ENCODE measurements at regions not wholly inside any gene's neighbourhood (a gene's known extent, or its start where the extent isn't known, plus 50 kb on each side); places are given as distances from the start of the nearest gene placed in this dataset.

- H3K4me1 ChIP-seq, result no peaks in the 10 kb centered on the region
- no peak for DNase-seq
- intact Hi-C loops (cut with DNase I; ENCODE audit: low total_unique reads), result no loop called here
- no peaks in the 10 kb centered on the region for H3K9me3 ChIP-seq
- H3K4me3 ChIP-seq, result no peak overlapping the region
- no peak overlapping the region for H3K27ac ChIP-seq
- no peaks in the 10 kb centered on the region for H3K36me3 ChIP-seq
- H3K27me3 ChIP-seq, result no peaks in the 10 kb centered on the region
- no peak for TF ChIP-seq CTCF (IDR thresholded peaks at IDR 0.05)
Observed at GRCh38 chr12:92519284-92519683, 183.5 kb upstream of the PLEKHG7 start.

- Histone ChIP-seq H3K36me3 (no peaks in the 10 kb centered on the region), H3K27ac (no peak overlapping the region), H3K27me3 (no peaks in the 10 kb centered on the region), H3K9me3 (no peaks in the 10 kb centered on the region), H3K4me3 (no peak overlapping the region), H3K4me1 (no peaks in the 10 kb centered on the region)
- intact Hi-C loops (cut with DNase I; ENCODE audit: low total_unique reads), result no loop called here
- no peak for DNase-seq
- no peak for TF ChIP-seq CTCF (IDR thresholded peaks at IDR 0.05)
Observed at GRCh38 chr12:92518071-92518470, 184.7 kb upstream of the PLEKHG7 start.

- DNase-seq, result no peak
- Histone ChIP-seq H3K27me3 (no peaks in the 10 kb centered on the region), H3K4me1 (peaks cover 0 to 9% (median 2%) of the 10 kb centered on the region in 4 donors), H3K36me3 (no peaks in the 10 kb centered on the region), H3K4me3 (no peak overlapping the region), H3K27ac (no peak overlapping the region), H3K9me3 (no peaks in the 10 kb centered on the region)
- intact Hi-C loops (cut with DNase I; ENCODE audit: low total_unique reads), result no loop called here
- no peak for TF ChIP-seq CTCF (IDR thresholded peaks at IDR 0.05)
Observed at GRCh38 chr12:92516277-92516600, 186.6 kb upstream of the PLEKHG7 start.

GRCh38 chr12:92513231-92513730 is 189.5 kb upstream of the PLEKHG7 start:
- Histone ChIP-seq H3K27ac (no peak overlapping the region), H3K36me3 (no peaks in the 10 kb centered on the region), H3K4me3 (no peak overlapping the region), H3K9me3 (no peaks in the 10 kb centered on the region), H3K27me3 (no peaks in the 10 kb centered on the region), H3K4me1 (peaks cover 0 to 13% (median 2%) of the 10 kb centered on the region in 4 donors)
- DNase-seq, result no peak
- intact Hi-C loops (cut with DNase I; ENCODE audit: low total_unique reads), result no loop called here
- TF ChIP-seq CTCF (IDR thresholded peaks at IDR 0.05), result no peak

- peaks cover 0 to 17% (median 3%) of the 10 kb centered on the region in 4 donors for H3K4me1 ChIP-seq
- no peaks in the 10 kb centered on the region for H3K36me3 ChIP-seq
- H3K4me3 ChIP-seq, result no peak overlapping the region
- intact Hi-C loops (cut with DNase I; ENCODE audit: low total_unique reads), result no loop called here
- no peaks in the 10 kb centered on the region for H3K9me3 ChIP-seq
- no peak for TF ChIP-seq CTCF (IDR thresholded peaks at IDR 0.05)
- H3K27me3 ChIP-seq, result no peaks in the 10 kb centered on the region
- no peak for DNase-seq
- peak overlapping the region in 1 of 2 donors; percentile 18 for H3K27ac ChIP-seq
Observed at GRCh38 chr12:92511786-92512185, 191.0 kb upstream of the PLEKHG7 start.

- intact Hi-C loops (cut with DNase I; ENCODE audit: low total_unique reads), result loop anchor here (5.0 kb wide), 1 partner anchor 367 kb away; no protein-coding TSS in a partner anchor
- H3K27ac ChIP-seq, result no peak overlapping the region
- no peak for DNase-seq
- no peaks in the 10 kb centered on the region for H3K9me3 ChIP-seq
- H3K4me1 ChIP-seq, result peaks cover 0 to 42% (median 26%) of the 10 kb centered on the region in 4 donors
- H3K36me3 ChIP-seq, result no peaks in the 10 kb centered on the region
- no peaks in the 10 kb centered on the region for H3K27me3 ChIP-seq
- no peak for TF ChIP-seq CTCF (IDR thresholded peaks at IDR 0.05)
- H3K4me3 ChIP-seq, result no peak overlapping the region
Observed at GRCh38 chr12:92509156-92509738, 193.5 kb upstream of the PLEKHG7 start.
